CD14-positive monocyte (primary cell): ENCODE measurements at regions not wholly inside any gene's neighbourhood (a gene's known extent, or its start where the extent isn't known, plus 50 kb on each side); places are given as distances from the start of the nearest gene placed in this dataset.

Experiments used
- DNase-seq, 3 donors: peaks; one replicate each; pipeline ENCODE4 v3.0.0-alpha.2; 2011 to 2022
- H2AFZ ChIP-seq: 2 replicates; pipeline ENCODE4 v1.6.0; 2012; ENCODE audit warnings: mild to moderate bottlenecking, low read depth, low read length, inconsistent platforms; ENCODE audit not compliant: insufficient read depth, poor library complexity, severe bottlenecking
- H3K27ac ChIP-seq, 2 donors: 1 replicate in 1 of 2; 2 replicates in 1 of 2; pipeline ENCODE4 v1.5.1; 2012 to 2013; ENCODE audit warnings: low read length in 2 of 2, control low read depth in 1 of 2, inconsistent platforms in 1 of 2, low read depth in 1 of 2, mild to moderate bottlenecking in 1 of 2
- H3K27me3 ChIP-seq, 2 donors: one replicate each; pipeline versions ENCODE4 v1.6.0 to v1.6.1; 2011 to 2013; ENCODE audit warnings: low read length in 2 of 2; ENCODE audit not compliant: control insufficient read depth in 2 of 2, insufficient read depth in 2 of 2
- H3K36me3 ChIP-seq, 2 donors: replicated peaks in 1 of 2; 1 replicate in 1 of 2; 2 replicates in 1 of 2; pipeline versions ENCODE4 v1.5.1 to v1.6.1; 2012 to 2013; ENCODE audit warnings: low read length in 2 of 2, control low read depth in 1 of 2, inconsistent platforms in 1 of 2, mild to moderate bottlenecking in 1 of 2; ENCODE audit not compliant: insufficient read depth in 2 of 2, control insufficient read depth in 1 of 2
- H3K4me1 ChIP-seq, 2 donors: 1 replicate in 1 of 2; 2 replicates in 1 of 2; pipeline versions ENCODE4 v1.5.1 to v1.6.1; 2012 to 2013; ENCODE audit warnings: low read length in 2 of 2, control low read depth in 1 of 2, inconsistent platforms in 1 of 2, mild to moderate bottlenecking in 1 of 2, moderate library complexity in 1 of 2; ENCODE audit not compliant: insufficient read depth in 2 of 2, control insufficient read depth in 1 of 2
- H3K4me2 ChIP-seq: replicated peaks from 2 replicates; pipeline ENCODE3; 2012; ENCODE audit warnings: low read length, moderate library complexity, mild to moderate bottlenecking; ENCODE audit not compliant: poor library complexity, severe bottlenecking; ENCODE audit errors: extremely low read depth
- H3K4me3 ChIP-seq, 3 experiments: fragments of 200-600 bp in 1 of 3; sonication (generic) in 1 of 3; replicated peaks in 1 of 3; 1 replicate in 2 of 3; 2 replicates in 1 of 3; pipeline ENCODE4 v1.5.1; 2011 to 2013; ENCODE audit warnings: low read length in 3 of 3, mild to moderate bottlenecking in 3 of 3, control low read depth in 2 of 3, low read depth in 2 of 3, inconsistent platforms in 1 of 3, moderate library complexity in 1 of 3
- H3K79me2 ChIP-seq: 2 replicates; pipeline ENCODE4 v1.6.0; 2012; ENCODE audit warnings: mild to moderate bottlenecking, control low read depth, inconsistent platforms, low read length, moderate library complexity; ENCODE audit not compliant: insufficient read depth
- H3K9ac ChIP-seq: 2 replicates; pipeline ENCODE4 v1.6.0; 2017; ENCODE audit warnings: low read length, mild to moderate bottlenecking; ENCODE audit not compliant: insufficient read depth, poor library complexity, severe bottlenecking
- H3K9me3 ChIP-seq, 2 donors: replicated peaks in 1 of 2; 1 replicate in 1 of 2; 2 replicates in 1 of 2; pipeline versions ENCODE4 v1.5.1 to v1.6.1; 2012 to 2013; ENCODE audit warnings: low read length in 2 of 2, control low read depth in 1 of 2; ENCODE audit not compliant: control insufficient read depth in 1 of 2, insufficient read depth in 1 of 2
- H4K20me1 ChIP-seq: 2 replicates; pipeline ENCODE4 v1.6.0; 2012; ENCODE audit warnings: mild to moderate bottlenecking, low read length, control low read depth, moderate library complexity; ENCODE audit not compliant: insufficient read depth
- H3K27ac Mint-ChIP-seq, 7 donors: one replicate each; pipeline ENCODE4 v1.8.0; 2020; ENCODE audit warnings: mild to moderate bottlenecking in 7 of 7, mixed read lengths in 7 of 7, moderate library complexity in 6 of 7, inconsistent platforms in 2 of 7
- H3K27me3 Mint-ChIP-seq, 3 donors: one replicate each; pipeline ENCODE4 v1.8.0; 2021 to 2022; ENCODE audit warnings: low read depth in 3 of 3, mild to moderate bottlenecking in 3 of 3, mixed read lengths in 3 of 3, moderate library complexity in 3 of 3, inconsistent platforms in 1 of 3
- H3K36me3 Mint-ChIP-seq, 2 donors: one replicate each; pipeline ENCODE4 v1.8.0; 2020; ENCODE audit warnings: mixed read lengths in 2 of 2, inconsistent platforms in 1 of 2, mild to moderate bottlenecking in 1 of 2
- H3K4me1 Mint-ChIP-seq: one replicate; pipeline ENCODE4 v1.8.0; 2020; ENCODE audit warnings: mild to moderate bottlenecking, mixed read lengths
- H3K4me3 Mint-ChIP-seq, 2 donors: one replicate each; pipeline ENCODE4 v1.8.0; 2020; ENCODE audit warnings: mild to moderate bottlenecking in 2 of 2, mixed read lengths in 2 of 2, moderate library complexity in 1 of 2
- H3K9me3 Mint-ChIP-seq, 7 donors: one replicate each; pipeline ENCODE4 v1.8.0; 2020 to 2022; ENCODE audit warnings: mixed read lengths in 7 of 7, mild to moderate bottlenecking in 6 of 7, moderate library complexity in 6 of 7, inconsistent platforms in 2 of 7
- CTCF ChIP-seq: fragments of 200-600 bp; IDR thresholded peaks from one replicate; pipeline ENCODE4 v1.8.0; 2022; ENCODE audit warnings: antibody characterized with exemption, mild to moderate bottlenecking
- WGBS: methylation state at CpG from one replicate; pipeline ENCODE4 v1.1.5; 2013; ENCODE audit warnings: missing lambda C conversion rate; ENCODE audit not compliant: insufficient coverage; 5-methylcytosine and 5-hydroxymethylcytosine counted together
- intact Hi-C, 2 donors: fragments of 100-400 bp; cut with micrococcal nuclease; formaldehyde crosslinking; loops; one replicate each; pipeline versions ENCODE4 v1.15.0 to v1.15.1; 2023

GRCh38 chr20:23282111-23282510 is 68.5 kb upstream of the NXT1 start:
- H3K36me3 Mint-ChIP-seq, result no peaks in the 10 kb centered on the region
- Histone ChIP-seq H3K4me1 (peaks cover 7 to 14% of the 10 kb centered on the region in 2 donors), H3K4me2 (no peak overlapping the region), H3K36me3 (no peaks in the 10 kb centered on the region), H3K9ac (no peak overlapping the region), H3K27me3 (no peaks in the 10 kb centered on the region), H3K9me3 (no peaks in the 10 kb centered on the region), H3K4me3 (no peak overlapping the region), H3K79me2 (no peaks in the 10 kb centered on the region), H2AFZ (no peak overlapping the region), H3K27ac (no peak overlapping the region), H4K20me1 (no peaks in the 10 kb centered on the region)
- peak overlapping the region in 1 of 7 donors; percentile 31 for H3K27ac Mint-ChIP-seq
- no peak for TF ChIP-seq CTCF
- H3K27me3 Mint-ChIP-seq, result peaks cover 0 to 6% (median 5%) of the 10 kb centered on the region in 3 donors
- intact Hi-C loops, result no loop called here
- H3K4me1 Mint-ChIP-seq, result peaks cover 9% of the 10 kb centered on the region
- H3K4me3 Mint-ChIP-seq, result no peak overlapping the region
- H3K9me3 Mint-ChIP-seq, result no peaks in the 10 kb centered on the region
- WGBS, result 0% methylated on average over 1 of the region's 1 CpG
- no peak for DNase-seq

- H3K79me2 ChIP-seq, result no peaks in the 10 kb centered on the region
- H3K27ac ChIP-seq, result no peak overlapping the region
- no peak overlapping the region for H3K27ac Mint-ChIP-seq
- peaks cover 7 to 18% of the 10 kb centered on the region in 2 donors for H3K4me1 ChIP-seq
- H2AFZ ChIP-seq, result no peak overlapping the region
- no peak overlapping the region for H3K4me2 ChIP-seq
- H3K36me3 ChIP-seq, result no peaks in the 10 kb centered on the region
- no peaks in the 10 kb centered on the region for H4K20me1 ChIP-seq
- H3K9me3 ChIP-seq, result no peaks in the 10 kb centered on the region
- peaks cover 16% of the 10 kb centered on the region for H3K4me1 Mint-ChIP-seq
- H3K4me3 ChIP-seq, result no peak overlapping the region
- no peaks in the 10 kb centered on the region for H3K36me3 Mint-ChIP-seq
- peaks cover 0 to 5% (median 4%) of the 10 kb centered on the region in 3 donors for H3K27me3 Mint-ChIP-seq
- no peak overlapping the region for H3K9ac ChIP-seq
- no peak for TF ChIP-seq CTCF
- 98% methylated on average over 7 of the region's 7 CpGs for WGBS
- DNase-seq, result no peak
- H3K27me3 ChIP-seq, result no peaks in the 10 kb centered on the region
- intact Hi-C loops, result no loop called here
- H3K4me3 Mint-ChIP-seq, result no peak overlapping the region
- H3K9me3 Mint-ChIP-seq, result no peaks in the 10 kb centered on the region
Observed at GRCh38 chr20:23279836-23280235, 70.8 kb upstream of the NXT1 start.
